ENCODE measurements at regions not wholly inside any gene's neighbourhood (a gene's known extent, or its start where the extent isn't known, plus 50 kb on each side); places are given as distances from the start of the nearest gene placed in this dataset.

DNA sequence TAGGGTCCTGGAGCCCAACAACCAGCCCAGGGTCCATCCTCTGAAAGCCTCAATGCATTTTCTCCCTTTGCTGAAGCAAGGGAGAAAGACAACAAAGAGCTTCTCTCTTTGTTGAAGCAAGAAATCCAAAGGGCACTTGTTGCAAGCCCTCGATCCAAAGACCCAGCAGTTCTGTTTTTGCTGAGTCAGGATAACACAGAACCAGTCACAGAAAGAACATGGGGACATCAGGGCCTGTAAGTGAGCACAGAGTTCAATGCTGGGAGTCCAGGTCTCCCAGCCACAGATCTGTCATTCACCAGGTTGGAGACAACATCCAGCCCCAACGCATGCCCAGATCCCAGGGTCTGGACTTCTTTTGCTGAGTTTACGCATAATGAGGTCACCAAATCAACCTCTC lies 315.8 kb upstream of the KLHL29 start:
- H3K36me3 ChIP-seq (ENCODE audit: control insufficient read depth, insufficient read depth, low read length) = no peaks in the 10 kb centered on the region
- intact Hi-C loops (cut with micrococcal nuclease) = no loop called here

DNA sequence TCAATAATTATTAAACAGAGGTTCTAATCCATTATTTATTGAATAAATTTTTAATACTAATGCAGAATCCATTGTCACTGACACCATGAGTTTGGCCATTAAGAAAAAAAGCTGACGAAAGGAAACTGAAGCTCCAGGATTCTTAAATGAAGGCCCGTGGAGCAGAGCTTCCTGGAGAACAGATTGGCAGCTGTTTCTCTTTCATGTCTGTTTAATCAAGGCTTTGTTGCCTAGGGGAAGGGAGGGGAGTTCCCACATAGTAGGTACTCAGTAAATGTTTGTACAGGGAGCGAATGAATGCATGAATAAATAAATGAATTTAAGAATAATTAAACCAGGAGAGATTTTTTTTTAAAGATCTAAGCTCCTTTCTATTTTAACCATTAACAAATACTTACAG lies 315.1 kb upstream of the KLHL29 start:
- no peak overlapping the region for H3K27ac Mint-ChIP-seq

More for the DNA sequence above, 315.8 kb upstream of the KLHL29 start:
- Mint-ChIP-seq H3K27me3 (ENCODE audit: low read depth in 2 of 2) (no peaks in the 10 kb centered on the region), H3K36me3 (no peaks in the 10 kb centered on the region), H3K27ac (no peak overlapping the region), H3K4me1 (no peaks in the 10 kb centered on the region), H3K9me3 (peaks cover 3 to 4% of the 10 kb centered on the region in 2 donors), H3K4me3 (no peak overlapping the region)
- no peak overlapping the region for H3K27ac ChIP-seq (ENCODE audit: low read length)
- TF ChIP-seq, protein P1, sequence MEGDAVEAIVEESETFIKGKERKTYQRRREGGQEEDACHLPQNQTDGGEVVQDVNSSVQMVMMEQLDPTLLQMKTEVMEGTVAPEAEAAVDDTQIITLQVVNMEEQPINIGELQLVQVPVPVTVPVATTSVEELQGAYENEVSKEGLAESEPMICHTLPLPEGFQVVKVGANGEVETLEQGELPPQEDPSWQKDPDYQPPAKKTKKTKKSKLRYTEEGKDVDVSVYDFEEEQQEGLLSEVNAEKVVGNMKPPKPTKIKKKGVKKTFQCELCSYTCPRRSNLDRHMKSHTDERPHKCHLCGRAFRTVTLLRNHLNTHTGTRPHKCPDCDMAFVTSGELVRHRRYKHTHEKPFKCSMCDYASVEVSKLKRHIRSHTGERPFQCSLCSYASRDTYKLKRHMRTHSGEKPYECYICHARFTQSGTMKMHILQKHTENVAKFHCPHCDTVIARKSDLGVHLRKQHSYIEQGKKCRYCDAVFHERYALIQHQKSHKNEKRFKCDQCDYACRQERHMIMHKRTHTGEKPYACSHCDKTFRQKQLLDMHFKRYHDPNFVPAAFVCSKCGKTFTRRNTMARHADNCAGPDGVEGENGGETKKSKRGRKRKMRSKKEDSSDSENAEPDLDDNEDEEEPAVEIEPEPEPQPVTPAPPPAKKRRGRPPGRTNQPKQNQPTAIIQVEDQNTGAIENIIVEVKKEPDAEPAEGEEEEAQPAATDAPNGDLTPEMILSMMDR (IDR thresholded peaks at IDR 0.05) = no peak
- no peaks in the 10 kb centered on the region for H3K4me1 ChIP-seq (ENCODE audit: control insufficient read depth, insufficient read depth, low read length)
- DNase-seq (no peak), ATAC-seq (no peak)
- H3K27me3 ChIP-seq (ENCODE audit: control insufficient read depth, insufficient read depth, low read length) = no peaks in the 10 kb centered on the region
- H3K9me3 ChIP-seq (ENCODE audit: control insufficient read depth, insufficient read depth, low read length) = no peaks in the 10 kb centered on the region
- WGBS (ENCODE audit: insufficient coverage) = 89% methylated on average over 3 of the region's 3 CpGs
- H3K4me3 ChIP-seq (ENCODE audit: low read length) = no peak overlapping the region

DNA sequence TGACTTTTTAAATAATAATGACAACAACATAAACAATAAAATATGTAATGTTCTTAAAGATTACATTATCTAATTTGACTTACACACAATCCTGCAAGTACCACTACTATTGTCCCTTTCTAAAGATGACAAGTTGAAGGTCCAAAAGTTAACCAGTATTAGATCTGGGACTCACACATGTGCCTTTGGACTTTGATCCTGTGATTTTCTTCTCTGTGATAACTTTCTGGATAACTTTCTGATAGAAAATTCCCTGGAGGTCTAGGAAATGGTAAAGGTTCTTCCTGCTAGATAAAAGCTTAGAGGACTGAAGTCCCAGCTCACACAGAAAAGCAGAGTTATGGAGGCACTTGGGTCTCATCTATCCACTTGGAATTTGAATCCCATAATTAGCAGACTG lies 311.9 kb upstream of the KLHL29 start:
- Mint-ChIP-seq H3K36me3 (no peaks in the 10 kb centered on the region), H3K27me3 (ENCODE audit: low read depth in 2 of 2) (no peaks in the 10 kb centered on the region), H3K9me3 (peaks cover 2 to 5% of the 10 kb centered on the region in 2 donors), H3K4me1 (no peaks in the 10 kb centered on the region), H3K27ac (no peak overlapping the region), H3K4me3 (no peak overlapping the region)
- Histone ChIP-seq H3K27me3 (ENCODE audit: control insufficient read depth, insufficient read depth, low read length) (no peaks in the 10 kb centered on the region), H3K4me1 (ENCODE audit: control insufficient read depth, insufficient read depth, low read length) (no peaks in the 10 kb centered on the region), H3K4me3 (ENCODE audit: low read length) (no peak overlapping the region), H3K36me3 (ENCODE audit: control insufficient read depth, insufficient read depth, low read length) (no peaks in the 10 kb centered on the region), H3K9me3 (ENCODE audit: control insufficient read depth, insufficient read depth, low read length) (no peaks in the 10 kb centered on the region), H3K27ac (ENCODE audit: low read length) (no peak overlapping the region)
- intact Hi-C loops (cut with micrococcal nuclease) = no loop called here
- ATAC-seq (no peak), DNase-seq (no peak)
- TF ChIP-seq, protein P1 (IDR thresholded peaks at IDR 0.05) = no peak

More for the DNA sequence above, 315.1 kb upstream of the KLHL29 start:
- 47% methylated on average over 2 of the region's 3 CpGs for WGBS (ENCODE audit: insufficient coverage)
- no peaks in the 10 kb centered on the region for H3K27me3 ChIP-seq (ENCODE audit: control insufficient read depth, insufficient read depth, low read length)
- H3K36me3 ChIP-seq (ENCODE audit: control insufficient read depth, insufficient read depth, low read length) = no peaks in the 10 kb centered on the region
- no peaks in the 10 kb centered on the region for H3K4me1 Mint-ChIP-seq
- TF ChIP-seq, protein P1 (IDR thresholded peaks at IDR 0.05) = no peak
- no peak overlapping the region for H3K4me3 Mint-ChIP-seq
- ATAC-seq (no peak), DNase-seq (no peak)
- intact Hi-C loops (cut with micrococcal nuclease) = no loop called here
- peaks cover 4 to 5% of the 10 kb centered on the region in 2 donors for H3K9me3 Mint-ChIP-seq
- H3K27me3 Mint-ChIP-seq (ENCODE audit: low read depth in 2 of 2) = no peaks in the 10 kb centered on the region
- H3K4me3 ChIP-seq (ENCODE audit: low read length) = no peak overlapping the region
- no peaks in the 10 kb centered on the region for H3K9me3 ChIP-seq (ENCODE audit: control insufficient read depth, insufficient read depth, low read length)
- no peaks in the 10 kb centered on the region for H3K36me3 Mint-ChIP-seq
- no peaks in the 10 kb centered on the region for H3K4me1 ChIP-seq (ENCODE audit: control insufficient read depth, insufficient read depth, low read length)
- H3K27ac ChIP-seq (ENCODE audit: low read length) = no peak overlapping the region

DNA sequence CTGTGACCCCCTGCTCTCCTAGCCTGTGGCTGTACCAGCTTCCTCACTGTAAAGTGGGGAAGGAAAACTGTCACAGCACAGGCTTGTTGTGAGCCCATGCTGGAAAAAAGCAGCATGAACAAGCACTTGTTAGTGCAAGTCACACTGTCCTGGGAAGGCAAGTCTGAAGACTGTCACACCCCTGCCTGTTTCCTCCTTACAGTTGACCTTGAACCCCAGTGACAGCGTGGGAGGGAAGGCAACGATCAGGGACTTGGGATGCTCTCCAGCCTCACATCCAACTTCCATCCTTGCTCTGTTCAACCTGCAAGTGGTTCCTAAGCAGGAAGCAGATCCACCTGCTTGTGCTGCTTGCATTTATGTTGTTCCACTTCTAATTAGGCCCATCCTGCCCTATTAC lies 311.3 kb upstream of the KLHL29 start:
- TF ChIP-seq, protein P1 (IDR thresholded peaks at IDR 0.05) = no peak
- H3K27me3 Mint-ChIP-seq (ENCODE audit: low read depth in 2 of 2) = no peaks in the 10 kb centered on the region
- ATAC-seq (no peak), DNase-seq (no peak)
- H3K9me3 ChIP-seq (ENCODE audit: control insufficient read depth, insufficient read depth, low read length) = no peaks in the 10 kb centered on the region
- no peak overlapping the region for H3K27ac Mint-ChIP-seq
- no peaks in the 10 kb centered on the region for H3K36me3 ChIP-seq (ENCODE audit: control insufficient read depth, insufficient read depth, low read length)
- no peak overlapping the region for H3K4me3 ChIP-seq (ENCODE audit: low read length)
- peaks cover 0 to 5% of the 10 kb centered on the region in 2 donors for H3K9me3 Mint-ChIP-seq
- 66% methylated on average over 2 of the region's 2 CpGs for WGBS (ENCODE audit: insufficient coverage)
- H3K4me3 Mint-ChIP-seq = no peak overlapping the region
- H3K36me3 Mint-ChIP-seq = no peaks in the 10 kb centered on the region
- no peaks in the 10 kb centered on the region for H3K4me1 ChIP-seq (ENCODE audit: control insufficient read depth, insufficient read depth, low read length)
- intact Hi-C loops (cut with micrococcal nuclease) = no loop called here
- H3K27ac ChIP-seq (ENCODE audit: low read length) = no peak overlapping the region
- no peaks in the 10 kb centered on the region for H3K4me1 Mint-ChIP-seq
- no peaks in the 10 kb centered on the region for H3K27me3 ChIP-seq (ENCODE audit: control insufficient read depth, insufficient read depth, low read length)
